ENCODE measurements at regions not wholly inside any gene's neighbourhood (a gene's known extent, or its start where the extent isn't known, plus 50 kb on each side); places are given as distances from the start of the nearest gene placed in this dataset.

DNA sequence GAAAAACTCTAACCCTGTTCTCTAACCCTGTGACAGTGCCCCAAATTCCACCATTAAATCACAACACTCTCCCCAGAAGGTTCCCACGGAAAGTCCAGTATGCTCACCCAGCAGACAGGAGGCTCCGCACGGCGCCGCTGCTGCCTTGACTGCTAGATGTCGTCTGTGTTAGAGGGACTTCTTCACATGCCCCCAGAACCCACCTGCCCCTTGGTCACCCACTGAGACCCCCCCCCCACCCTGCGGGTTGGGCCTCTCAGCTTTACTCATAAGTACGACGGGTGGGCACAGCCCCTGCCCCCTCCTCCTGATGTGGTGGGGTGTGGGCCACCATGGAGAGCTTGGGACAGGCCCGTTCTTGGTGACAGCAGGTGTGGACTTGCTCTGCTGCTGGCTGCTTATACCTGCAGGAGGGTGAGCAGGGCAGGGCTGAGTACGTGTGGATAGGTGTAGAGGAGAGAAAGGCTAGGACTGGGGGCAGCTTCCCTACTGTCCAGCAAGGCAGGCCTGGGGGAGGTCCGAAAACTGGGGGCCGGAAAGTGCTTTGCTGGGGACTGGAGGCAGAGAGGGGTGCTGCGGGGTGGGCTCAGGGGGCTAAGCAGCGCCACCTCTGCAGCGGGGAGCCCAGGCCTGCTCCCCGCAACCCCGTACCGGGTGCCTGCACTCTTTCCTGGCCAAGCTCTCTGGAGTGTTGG is 57.5 kb upstream of the OLFM1 start:
- Histone ChIP-seq H2BK120ac (ENCODE audit: low read depth, low read length, poor library complexity, severe bottlenecking) (no peak overlapping the region), H2BK20ac (ENCODE audit: low read depth, low read length, poor library complexity, severe bottlenecking) (no peak overlapping the region), H4K5ac (ENCODE audit: insufficient read length, low read depth, low read length) (no peak overlapping the region), H3K23ac (ENCODE audit: insufficient read length, low read depth, low read length) (no peak overlapping the region), H3K23me2 (ENCODE audit: insufficient read length, low read depth, low read length, poor library complexity, severe bottlenecking) (no peaks in the 10 kb centered on the region), H4K91ac (ENCODE audit: insufficient read length, low read depth, low read length) (no peak overlapping the region), H3K79me2 (ENCODE audit: insufficient read depth, low read length) (no peaks in the 10 kb centered on the region), H2BK5ac (ENCODE audit: insufficient read length, low read length) (no peak overlapping the region), H3T11ph (ENCODE audit: low read length) (no peak overlapping the region), H3K4ac (ENCODE audit: low read depth, low read length) (no peak overlapping the region), H3K4me1 (ENCODE audit: insufficient read depth, low read length) (no peaks in the 10 kb centered on the region), H3K9ac (ENCODE audit: extremely low read depth, insufficient read length, low read length) (no peak overlapping the region), H3K79me1 (ENCODE audit: insufficient read depth, low read depth, low read length, poor library complexity, severe bottlenecking) (no peaks in the 10 kb centered on the region), H3K27ac (ENCODE audit: insufficient read length, low read depth, low read length) (no peak overlapping the region), H3K14ac (ENCODE audit: insufficient read depth, low read length) (peak overlapping the region; percentile 18; the same call in 1 of the 2 replicates), H2BK15ac (ENCODE audit: low read depth, low read length) (no peak overlapping the region), H3K18ac (ENCODE audit: insufficient read length, low read depth, low read length) (no peak overlapping the region), H3K4me2 (ENCODE audit: insufficient read depth, insufficient read length, low read length) (no peak overlapping the region), H2AFZ (ENCODE audit: low read length) (no peak overlapping the region), H2BK12ac (ENCODE audit: insufficient read length, low read depth, low read length) (no peak overlapping the region), H4K8ac (replicated peaks; ENCODE audit: insufficient read length, low read depth, low read length) (no peak overlapping the region), H2AK5ac (ENCODE audit: insufficient read length, low read length) (no peak overlapping the region), H4K20me1 (ENCODE audit: control insufficient read depth, insufficient read depth, insufficient read length) (no peaks in the 10 kb centered on the region), H3K27me3 (ENCODE audit: insufficient read depth, low read length) (no peaks in the 10 kb centered on the region), H3K56ac (ENCODE audit: insufficient read length, low read depth, low read length) (no peak overlapping the region), H3K9me3 (ENCODE audit: control insufficient read depth, low read depth, low read length) (no peaks in the 10 kb centered on the region)
- H3K36me3 Mint-ChIP-seq (ENCODE audit: insufficient read depth in 1 of 3, low read depth in 3 of 3): no peaks in the 10 kb centered on the region
- peaks cover 5% of the 10 kb centered on the region for H3K27me3 Mint-ChIP-seq (ENCODE audit: low read depth)
- DNase-seq: no peak
- peaks cover 0 to 6% of the 10 kb centered on the region in 2 experiments; a peak in 2 of 5 replicates for H3K9me3 Mint-ChIP-seq
- WGBS (ENCODE audit: extremely low coverage, insufficient read length, low lambda C conversion rate): no CpG with 5 or more reads among the region's 19 CpGs
- TF ChIP-seq CTCF (conservative IDR thresholded peaks at IDR 0.05): no peak
- no peak overlapping the region for H3K4me3 Mint-ChIP-seq
- peaks cover 6 to 9% of the 10 kb centered on the region in 2 experiments; a peak in 3 of 4 replicates for H3K4me1 Mint-ChIP-seq
- peak overlapping the region in 2 of 3 experiments; percentile 43 to 49; a peak in 2 of 7 replicates for H3K27ac Mint-ChIP-seq

Measured in H9 (cell line).